ENCODE measurements at regions not wholly inside any gene's neighbourhood (a gene's known extent, or its start where the extent isn't known, plus 50 kb on each side); places are given as distances from the start of the nearest gene placed in this dataset.

GRCh38 chr5:17396247-17396646 lies 101.8 kb upstream of the TAF11L2 start:
- intact Hi-C loops (cut with DNase I) = no loop called here
- H3K4me1 ChIP-seq (ENCODE audit: insufficient read depth) = peaks cover 13% of the 10 kb centered on the region
- H3K27me3 ChIP-seq = no peaks in the 10 kb centered on the region
- no peak for TF ChIP-seq POLR2A (IDR thresholded peaks at IDR 0.05)
- no peak for TF ChIP-seq EP300 (IDR thresholded peaks at IDR 0.05)
- no peak for TF ChIP-seq CTCF (IDR thresholded peaks at IDR 0.05)
- H3K9me3 ChIP-seq = no peaks in the 10 kb centered on the region
- DNase-seq = no peak
- H3K36me3 ChIP-seq = no peaks in the 10 kb centered on the region
- WGBS, 3 donors = 1 to 34% (median 7%) methylated on average over 4 of the region's 4 CpGs
- H3K4me3 ChIP-seq = no peak overlapping the region
- peak overlapping the region in 1 of 2 donors; percentile 14 for H3K27ac ChIP-seq

GRCh38 chr5:17398431-17398830 lies 99.6 kb upstream of the TAF11L2 start:
- WGBS, 3 donors = 26 to 40% (median 38%) methylated on average over 4 of the region's 4 CpGs
- H3K27ac ChIP-seq = no peak overlapping the region
- no peak for TF ChIP-seq CTCF (IDR thresholded peaks at IDR 0.05)
- TF ChIP-seq EP300 (IDR thresholded peaks at IDR 0.05) = no peak
- TF ChIP-seq POLR2A (IDR thresholded peaks at IDR 0.05) = no peak
- H3K9me3 ChIP-seq = no peaks in the 10 kb centered on the region
- peaks cover 17% of the 10 kb centered on the region for H3K4me1 ChIP-seq (ENCODE audit: insufficient read depth)
- H3K27me3 ChIP-seq = no peaks in the 10 kb centered on the region
- H3K4me3 ChIP-seq = no peak overlapping the region
- intact Hi-C loops (cut with DNase I) = no loop called here
- no peaks in the 10 kb centered on the region for H3K36me3 ChIP-seq
- no peak for DNase-seq

- WGBS, 3 donors = 75 to 88% (median 86%) methylated on average over 7 of the region's 7 CpGs
- Histone ChIP-seq H3K36me3 (no peaks in the 10 kb centered on the region), H3K4me1 (ENCODE audit: insufficient read depth) (peaks cover 18% of the 10 kb centered on the region), H3K9me3 (no peaks in the 10 kb centered on the region), H3K4me3 (no peak overlapping the region), H3K27me3 (no peaks in the 10 kb centered on the region), H3K27ac (no peak overlapping the region)
- DNase-seq = no peak
- intact Hi-C loops (cut with DNase I) = no loop called here
- no peak for TF ChIP-seq CTCF (IDR thresholded peaks at IDR 0.05)
- no peak for TF ChIP-seq EP300 (IDR thresholded peaks at IDR 0.05)
- TF ChIP-seq POLR2A (IDR thresholded peaks at IDR 0.05) = no peak
Measured at GRCh38 chr5:17398866-17399835, 98.9 kb upstream of the TAF11L2 start.

- Histone ChIP-seq H3K27ac (no peak overlapping the region), H3K4me3 (no peak overlapping the region), H3K9me3 (no peaks in the 10 kb centered on the region), H3K4me1 (ENCODE audit: insufficient read depth) (peaks cover 18% of the 10 kb centered on the region), H3K36me3 (no peaks in the 10 kb centered on the region), H3K27me3 (no peaks in the 10 kb centered on the region)
- intact Hi-C loops (cut with DNase I) = no loop called here
- no peak for TF ChIP-seq POLR2A (IDR thresholded peaks at IDR 0.05)
- TF ChIP-seq CTCF (IDR thresholded peaks at IDR 0.05) = no peak
- no peak for TF ChIP-seq EP300 (IDR thresholded peaks at IDR 0.05)
- 91 to 92% (median 91%) methylated on average over 3 of the region's 3 CpGs for WGBS, 3 donors
- DNase-seq = no peak
Measured at GRCh38 chr5:17399931-17400330, 98.1 kb upstream of the TAF11L2 start.

All from ovary (tissue), 7 donors.